Astrocyte (in vitro differentiated cells and primary cell): ENCODE measurements at regions not wholly inside any gene's neighbourhood (a gene's known extent, or its start where the extent isn't known, plus 50 kb on each side); places are given as distances from the start of the nearest gene placed in this dataset.

Source experiments
- DNase-seq: peaks from one replicate; pipeline ENCODE4 v3.0.0-alpha.2; 2010; ENCODE audit warnings: low read depth
- FAIRE-seq: peaks from 2 replicates; lab custom pipeline; 2011; peaks lifted over from hg19 to GRCh38; lab: Jason Lieb, UNC
- H2AFZ ChIP-seq: 2 replicates; pipeline ENCODE4 v1.6.0; 2012; ENCODE audit warnings: low read depth, low read length, inconsistent platforms
- H3K27ac ChIP-seq: 2 replicates; pipeline ENCODE4 v1.5.1; 2011; ENCODE audit warnings: low read depth, low read length, inconsistent platforms
- H3K27me3 ChIP-seq: 2 replicates; pipeline ENCODE4 v1.6.0; 2011; ENCODE audit warnings: low read length, inconsistent platforms; ENCODE audit not compliant: insufficient read depth
- H3K36me3 ChIP-seq: 2 replicates; pipeline ENCODE4 v1.5.1; 2011; ENCODE audit warnings: low read length, inconsistent platforms; ENCODE audit not compliant: insufficient read depth
- H3K4me1 ChIP-seq: 2 replicates; pipeline ENCODE4 v1.5.1; 2011; ENCODE audit warnings: low read length, inconsistent platforms; ENCODE audit not compliant: insufficient read depth
- H3K4me2 ChIP-seq: 2 replicates; pipeline ENCODE4 v1.6.0; 2012; ENCODE audit warnings: low read length, inconsistent platforms
- H3K4me3 ChIP-seq: 2 replicates; pipeline ENCODE4 v1.5.1; 2011; ENCODE audit warnings: low read depth, mild to moderate bottlenecking, low read length, inconsistent platforms; ENCODE audit not compliant: insufficient read depth
- H3K79me2 ChIP-seq: 2 replicates; pipeline ENCODE4 v1.6.0; 2012; ENCODE audit warnings: mild to moderate bottlenecking, low read length, inconsistent platforms; ENCODE audit not compliant: insufficient read depth
- H3K9ac ChIP-seq: 2 replicates; pipeline ENCODE4 v1.6.0; 2012; ENCODE audit warnings: mild to moderate bottlenecking, low read length, inconsistent platforms
- H3K9me3 ChIP-seq: 2 replicates; pipeline ENCODE4 v1.5.1; 2012; ENCODE audit warnings: low read depth, mild to moderate bottlenecking, low read length, inconsistent platforms; ENCODE audit not compliant: insufficient read depth
- H4K20me1 ChIP-seq: 2 replicates; pipeline ENCODE4 v1.6.0; 2012; ENCODE audit warnings: low read length, inconsistent platforms; ENCODE audit not compliant: insufficient read depth
- H3K27ac Mint-ChIP-seq: one replicate; pipeline ENCODE4 v1.8.0; 2021; ENCODE audit warnings: mild to moderate bottlenecking, mixed read lengths; ENCODE audit not compliant: unreplicated experiment
- H3K27me3 Mint-ChIP-seq: one replicate; pipeline ENCODE4 v1.8.0; 2021; ENCODE audit warnings: low read depth, mixed read lengths; ENCODE audit not compliant: unreplicated experiment
- H3K36me3 Mint-ChIP-seq: one replicate; pipeline ENCODE4 v1.8.0; 2021; ENCODE audit warnings: low read depth, mixed read lengths; ENCODE audit not compliant: unreplicated experiment
- H3K4me1 Mint-ChIP-seq: one replicate; pipeline ENCODE4 v1.8.0; 2021; ENCODE audit warnings: low read depth, mixed read lengths; ENCODE audit not compliant: unreplicated experiment
- H3K4me3 Mint-ChIP-seq: one replicate; pipeline ENCODE4 v1.8.0; 2021; ENCODE audit warnings: mild to moderate bottlenecking, moderate library complexity, mixed read lengths; ENCODE audit not compliant: unreplicated experiment
- H3K9me3 Mint-ChIP-seq: one replicate; pipeline ENCODE4 v1.8.0; 2021; ENCODE audit warnings: mild to moderate bottlenecking, mixed read lengths; ENCODE audit not compliant: unreplicated experiment
- EZH2 ChIP-seq: IDR thresholded peaks from 2 replicates; pipeline ENCODE4 v1.6.1; 2012; ENCODE audit warnings: mild to moderate bottlenecking, low read length, inconsistent platforms; ENCODE audit not compliant: insufficient read depth

- no peak overlapping the region for H3K27ac ChIP-seq
- H3K79me2 ChIP-seq = no peaks in the 10 kb centered on the region
- no peak overlapping the region for H3K4me2 ChIP-seq
- no peaks in the 10 kb centered on the region for H3K27me3 ChIP-seq
- Mint-ChIP-seq H3K4me3 (no peak overlapping the region), H3K36me3 (no peaks in the 10 kb centered on the region), H3K27ac (no peak overlapping the region), H3K9me3 (no peaks in the 10 kb centered on the region), H3K27me3 (peaks cover 8% of the 10 kb centered on the region), H3K4me1 (peaks cover 9% of the 10 kb centered on the region)
- H3K4me1 ChIP-seq = peaks cover 8% of the 10 kb centered on the region
- H3K9ac ChIP-seq = no peak overlapping the region
- TF ChIP-seq EZH2 = no peak
- FAIRE-seq = no peak
- H4K20me1 ChIP-seq = peaks cover 29% of the 10 kb centered on the region
- H3K9me3 ChIP-seq = no peaks in the 10 kb centered on the region
- H3K36me3 ChIP-seq = no peaks in the 10 kb centered on the region
- no peak overlapping the region for H2AFZ ChIP-seq
- DNase-seq = no peak
- no peak overlapping the region for H3K4me3 ChIP-seq
Observed at GRCh38 chr22:42320443-42321416, 50.3 kb upstream of the TCF20 start.
